HG03565 (cell line): ENCODE measurements at regions not wholly inside any gene's neighbourhood (a gene's known extent, or its start where the extent isn't known, plus 50 kb on each side); places are given as distances from the start of the nearest gene placed in this dataset.
"Not testable (repeated sequence)": the region's sequence is repeated elsewhere in the genome, so short reads cannot be mapped to it uniquely, and the experiment has no call there.

Source experiments
- ATAC-seq: cut with Tn5 transposase; IDR thresholded peaks from one replicate; pipeline ENCODE4 v1.9.1; 2021; ENCODE audit warnings: mild to moderate bottlenecking, moderate library complexity; ENCODE audit not compliant: unreplicated experiment

DNA sequence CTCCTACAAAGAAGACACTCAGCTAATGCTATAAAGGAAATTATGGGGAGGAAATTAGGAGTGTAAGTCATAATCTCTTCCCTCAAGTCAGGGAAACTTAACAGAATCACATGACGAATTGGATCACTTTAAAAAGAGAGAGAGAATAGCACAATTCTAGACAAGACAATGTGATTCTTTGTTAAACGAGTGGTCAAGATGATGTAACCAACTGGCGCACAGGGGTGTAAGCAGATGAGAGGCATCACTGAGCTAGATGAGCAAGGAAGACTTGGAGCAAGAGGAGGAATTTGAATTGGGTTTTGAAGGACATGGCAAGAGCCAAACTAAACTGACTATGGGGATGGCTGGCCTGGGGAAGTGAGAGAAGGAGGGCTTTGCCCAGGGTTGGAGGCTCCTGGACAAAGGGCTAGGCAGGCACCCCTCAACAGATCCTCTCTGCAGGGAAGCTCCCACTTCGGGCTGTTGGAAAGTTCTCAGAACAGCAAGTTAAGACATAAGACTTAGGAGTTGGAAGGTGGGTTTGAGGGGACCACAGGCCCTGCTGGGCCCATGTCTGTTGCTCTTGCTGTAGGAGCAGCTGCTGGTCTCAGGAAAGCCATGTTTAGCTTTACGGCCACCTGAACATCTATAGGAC, 123.9 kb upstream of the GRIK3 start:
- no peak for ATAC-seq

GRCh38 chr1:37159102-37159501, 124.8 kb upstream of the GRIK3 start:
- no peak for ATAC-seq

GRCh38 chr1:37161171-37161570, 126.9 kb upstream of the GRIK3 start:
- no peak for ATAC-seq

GRCh38 chr1:37162059-37162458, 127.7 kb upstream of the GRIK3 start:
- ATAC-seq: no peak

- ATAC-seq: no peak
Observed at GRCh38 chr1:37166005-37166404, 131.7 kb upstream of the GRIK3 start.

- ATAC-seq: no peak
Observed at GRCh38 chr1:37167479-37167878, 133.2 kb upstream of the GRIK3 start.

GRCh38 chr1:37169241-37169640, 134.9 kb upstream of the GRIK3 start:
- no peak for ATAC-seq

DNA sequence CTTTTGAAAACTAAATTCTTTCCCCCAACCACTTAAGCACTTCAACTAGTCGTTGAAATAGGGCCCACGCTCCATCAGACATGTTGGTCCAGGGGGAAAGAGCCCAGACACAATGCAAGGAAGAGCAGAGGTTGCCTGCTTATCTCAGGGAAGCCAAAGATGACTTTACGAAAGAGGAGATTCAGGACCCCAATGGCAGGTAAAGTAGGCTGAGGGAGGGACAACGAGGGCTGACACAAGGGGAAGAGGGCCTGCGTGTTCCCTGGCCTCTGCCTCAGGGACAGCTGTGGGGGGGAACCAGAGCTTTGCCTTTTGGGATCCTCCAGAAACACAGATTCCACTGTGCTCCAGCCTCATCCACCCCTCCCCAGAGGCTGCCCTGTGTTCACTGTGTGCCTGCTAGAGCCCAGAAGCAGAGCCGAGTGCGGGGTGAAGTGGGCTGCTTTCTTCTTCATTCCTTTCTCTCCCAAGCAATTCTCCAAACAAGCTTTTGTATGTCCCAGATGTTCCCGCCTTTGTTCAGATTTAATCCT, 135.5 kb upstream of the GRIK3 start:
- no peak for ATAC-seq

DNA sequence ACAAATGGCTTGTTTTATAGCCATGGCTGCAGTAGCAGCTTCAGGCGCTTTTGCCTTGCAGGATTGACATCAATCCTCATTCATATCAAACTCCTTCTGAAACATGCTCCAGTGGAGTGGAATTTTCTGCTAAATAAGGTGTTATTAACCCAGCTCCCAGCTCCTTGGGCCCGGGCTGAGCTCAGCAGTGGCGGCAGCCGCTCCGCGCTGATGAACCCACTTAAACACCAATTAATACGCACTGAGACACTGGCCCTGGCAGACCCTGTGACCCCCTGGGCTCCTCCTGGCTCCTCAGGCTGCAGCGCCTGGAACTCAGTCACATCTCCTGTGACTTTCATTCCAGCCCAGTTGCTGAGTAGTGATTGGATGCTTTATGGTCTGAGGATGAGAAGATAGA, 137.4 kb upstream of the GRIK3 start:
- no peak for ATAC-seq

GRCh38 chr1:37174341-37174740, 140.0 kb upstream of the GRIK3 start:
- ATAC-seq: no peak

- no peak for ATAC-seq
Observed at GRCh38 chr1:37174876-37175275, 140.6 kb upstream of the GRIK3 start.

DNA sequence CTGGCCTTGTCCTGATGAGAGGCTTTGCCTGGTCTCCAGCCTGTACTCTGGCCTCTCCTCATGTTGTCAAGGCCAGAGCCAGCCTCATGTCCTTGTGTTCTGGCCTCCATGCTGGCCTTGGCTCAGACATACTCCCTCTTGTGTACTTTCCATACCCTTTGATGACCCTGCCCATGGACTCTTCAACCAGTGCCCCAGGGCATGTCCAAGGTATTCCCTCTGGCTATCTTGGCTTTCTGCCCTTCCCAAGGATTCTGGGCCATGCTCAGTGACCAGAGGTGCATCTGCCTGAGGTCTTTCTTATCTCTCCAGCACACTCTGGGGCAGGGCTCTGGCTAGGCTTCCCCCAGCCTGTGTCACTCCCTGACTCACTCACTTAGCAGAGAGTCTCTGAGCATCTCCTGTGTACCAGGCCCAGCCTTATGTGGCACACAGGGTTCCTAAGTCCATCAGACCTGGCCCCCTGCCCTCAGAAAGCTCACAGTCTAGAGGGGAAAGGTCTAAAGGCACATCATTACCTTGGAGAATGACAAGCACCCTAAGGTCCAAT, 141.4 kb upstream of the GRIK3 start:
- no peak for ATAC-seq

DNA sequence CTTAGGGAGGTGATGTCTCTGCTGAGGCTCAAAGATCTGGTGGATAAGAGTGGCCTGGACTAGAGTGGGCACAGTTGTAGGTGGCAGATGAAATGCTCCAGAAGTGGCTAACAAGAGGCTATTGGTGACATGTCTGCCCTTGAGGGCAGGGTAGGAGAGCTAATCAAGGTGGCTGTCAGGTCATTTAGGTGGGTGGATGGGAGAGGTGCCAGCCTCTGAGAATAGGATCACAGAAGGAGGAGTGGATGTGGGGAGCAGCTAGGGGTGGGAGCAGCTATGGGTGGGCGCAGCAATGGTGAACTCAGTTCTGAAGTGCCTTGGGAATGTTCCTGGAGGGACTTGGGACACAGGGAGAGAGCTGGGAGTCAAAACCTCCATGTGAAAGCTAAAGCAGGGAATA, 142.0 kb upstream of the GRIK3 start:
- ATAC-seq: no peak

GRCh38 chr1:37177230-37177864, 143.0 kb upstream of the GRIK3 start:
- no peak for ATAC-seq

DNA sequence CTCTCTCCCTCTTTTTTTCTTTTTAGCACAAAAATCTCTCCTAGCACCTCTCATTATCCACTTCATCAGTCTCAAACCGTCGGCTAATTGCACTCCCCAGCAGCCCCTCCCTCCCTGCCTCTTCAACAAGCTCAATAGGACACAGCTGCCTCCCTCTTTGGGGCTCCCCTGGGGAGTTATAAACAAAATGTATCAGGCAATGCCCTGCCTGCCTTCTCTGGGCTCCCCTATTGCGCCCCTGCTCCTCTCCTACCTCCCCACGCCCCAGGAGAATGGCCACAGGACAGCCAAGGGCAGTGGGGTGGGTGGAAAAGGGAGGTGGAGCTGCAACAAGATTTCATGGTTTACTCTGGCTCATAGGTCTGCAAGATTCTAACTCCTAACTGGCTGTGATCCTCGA, 147.1 kb upstream of the GRIK3 start:
- no peak for ATAC-seq

DNA sequence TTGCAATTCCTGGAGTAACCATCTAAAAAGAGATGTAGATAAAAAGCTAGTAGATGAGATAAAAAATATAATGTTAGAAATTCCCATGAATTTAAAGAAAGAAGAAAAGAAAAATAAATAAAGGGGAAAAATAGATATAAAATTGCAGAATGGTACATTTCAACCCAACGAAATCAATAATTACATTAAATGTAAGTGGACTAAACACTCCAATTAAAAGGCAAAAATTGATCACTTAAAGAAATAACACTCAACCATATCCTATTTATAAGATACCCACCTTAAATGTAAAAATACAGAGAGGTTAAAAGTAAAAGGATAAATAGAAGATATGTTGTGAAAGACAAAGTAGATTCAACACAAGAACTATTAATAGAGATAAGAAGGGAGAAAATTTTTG, 150.5 kb upstream of the GRIK3 start:
- no peak for ATAC-seq

DNA sequence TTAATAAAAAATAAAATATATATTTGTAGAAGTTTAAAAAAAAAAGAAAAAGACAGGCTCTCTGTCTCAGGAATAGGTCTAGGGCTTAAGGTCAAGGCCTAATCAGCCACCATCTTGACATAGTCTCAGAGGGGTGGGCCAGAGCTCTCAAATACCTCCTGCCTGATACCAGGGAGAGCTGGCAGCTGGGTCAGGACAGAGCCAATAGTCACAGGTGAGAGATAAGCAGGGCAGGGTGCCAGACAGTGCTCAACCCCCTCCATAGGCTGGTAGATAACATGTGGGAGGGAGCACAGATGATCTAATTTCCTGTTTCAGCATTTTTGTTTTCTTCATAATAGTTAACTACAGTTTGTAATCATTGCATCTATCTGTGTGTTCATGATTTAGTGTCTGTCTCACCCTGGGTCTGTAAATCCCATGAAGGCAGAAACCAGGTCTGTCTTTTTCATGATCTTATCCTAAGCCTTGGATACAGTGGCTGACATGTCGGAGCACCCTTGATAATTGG, 152.0 kb upstream of the GRIK3 start:
- ATAC-seq: no peak

DNA sequence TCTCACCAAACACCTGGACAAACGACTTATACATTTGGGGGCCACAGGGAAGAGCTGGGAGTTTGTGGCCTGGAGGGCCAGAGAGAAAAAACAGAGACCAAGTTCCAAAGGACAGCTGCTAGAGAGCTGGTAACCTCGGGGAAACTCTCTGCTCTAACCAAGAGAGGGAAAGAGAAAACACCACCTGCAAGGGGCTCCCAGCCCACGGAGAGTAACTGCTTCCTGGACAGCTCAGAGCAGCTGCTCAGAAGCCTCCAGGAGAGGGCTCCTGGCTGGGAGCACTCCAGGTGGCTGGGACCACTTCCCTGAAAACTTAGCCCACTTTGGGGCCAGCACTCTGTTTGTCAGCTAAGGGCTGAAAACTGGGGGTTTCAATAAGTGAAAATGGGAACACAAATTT, 154.8 kb upstream of the GRIK3 start:
- ATAC-seq: no peak

DNA sequence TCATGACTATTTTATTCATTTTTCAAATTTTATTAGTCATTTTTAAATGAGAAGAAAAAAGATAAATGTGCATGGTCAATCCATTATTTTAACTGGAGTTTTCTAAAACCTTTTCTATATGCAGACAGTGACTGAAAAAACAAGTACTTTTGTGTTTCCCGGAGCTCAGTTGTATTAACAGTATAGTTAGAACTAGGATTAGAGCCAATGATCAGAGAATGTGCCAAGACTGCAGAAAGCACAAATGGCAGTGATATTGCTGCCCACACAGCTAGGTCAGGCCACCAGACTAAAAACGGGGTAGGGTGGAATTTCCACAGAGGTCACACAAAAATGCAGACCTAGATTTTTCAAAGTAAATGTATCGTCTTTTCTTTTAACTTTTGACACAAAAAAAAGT, 163.1 kb upstream of the GRIK3 start:
- no peak for ATAC-seq

DNA sequence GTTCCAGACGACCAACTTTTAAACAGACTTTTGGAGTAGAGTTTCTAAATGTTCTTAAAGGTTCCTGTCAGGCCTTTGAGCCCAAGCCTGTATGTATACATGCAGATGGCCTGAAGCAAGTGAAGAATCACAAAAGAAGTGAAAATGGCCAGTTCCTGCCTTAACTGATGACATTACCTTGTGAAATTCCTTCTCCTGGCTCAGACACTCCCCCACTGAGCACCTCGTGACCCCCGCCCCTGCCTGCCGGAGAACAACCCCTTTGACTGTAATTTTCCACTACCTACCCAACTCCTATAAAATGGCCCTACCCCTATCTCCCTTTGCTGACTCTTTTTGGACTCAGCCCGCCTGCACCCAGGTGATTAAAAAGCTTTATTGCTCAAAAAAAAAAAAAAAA, 180.0 kb upstream of the GRIK3 start:
- ATAC-seq: not testable (repeated sequence)

DNA sequence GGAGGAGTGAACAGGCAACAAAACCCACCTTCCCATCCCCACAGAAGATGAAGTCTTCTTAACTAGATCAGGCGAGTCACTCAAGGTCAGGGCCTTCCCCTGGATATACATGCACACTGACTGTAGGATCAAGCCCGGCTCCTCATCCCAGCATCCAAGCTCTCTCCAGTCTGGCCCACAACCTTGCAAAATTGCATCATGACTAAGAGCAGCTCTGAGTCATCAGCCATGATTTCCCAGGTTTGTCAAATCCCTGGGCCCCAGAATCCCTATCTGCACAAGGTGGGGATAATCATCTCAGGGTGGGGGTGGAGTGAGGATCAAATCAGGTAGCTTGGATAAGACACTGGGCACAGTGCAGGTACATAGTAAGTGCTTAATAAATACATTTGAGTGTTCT, 199.3 kb upstream of the GRIK3 start:
- no peak for ATAC-seq

- ATAC-seq: no peak
Observed at GRCh38 chr1:37234941-37235418, 200.7 kb upstream of the GRIK3 start.
